Stimulated activated CD4-positive, alpha-beta T cell treated with anti-CD3 and anti-CD28 coated beads, Interleukin-12 subunit alpha, Interleukin-12 subunit beta, amount 100 ng/mL, for 24 hours (primary cell): ENCODE measurements at regions not wholly inside any gene's neighbourhood (a gene's known extent, or its start where the extent isn't known, plus 50 kb on each side); places are given as distances from the start of the nearest gene placed in this dataset.
"Not testable (repeated sequence)": the region's sequence is repeated elsewhere in the genome, so short reads cannot be mapped to it uniquely, and the experiment has no call there.

Experiments used
- DNase-seq, 2 experiments: peaks; one replicate each; pipeline ENCODE4 v3.0.0-alpha.2; 2020; ENCODE audit warnings: low read depth in 2 of 2

DNA sequence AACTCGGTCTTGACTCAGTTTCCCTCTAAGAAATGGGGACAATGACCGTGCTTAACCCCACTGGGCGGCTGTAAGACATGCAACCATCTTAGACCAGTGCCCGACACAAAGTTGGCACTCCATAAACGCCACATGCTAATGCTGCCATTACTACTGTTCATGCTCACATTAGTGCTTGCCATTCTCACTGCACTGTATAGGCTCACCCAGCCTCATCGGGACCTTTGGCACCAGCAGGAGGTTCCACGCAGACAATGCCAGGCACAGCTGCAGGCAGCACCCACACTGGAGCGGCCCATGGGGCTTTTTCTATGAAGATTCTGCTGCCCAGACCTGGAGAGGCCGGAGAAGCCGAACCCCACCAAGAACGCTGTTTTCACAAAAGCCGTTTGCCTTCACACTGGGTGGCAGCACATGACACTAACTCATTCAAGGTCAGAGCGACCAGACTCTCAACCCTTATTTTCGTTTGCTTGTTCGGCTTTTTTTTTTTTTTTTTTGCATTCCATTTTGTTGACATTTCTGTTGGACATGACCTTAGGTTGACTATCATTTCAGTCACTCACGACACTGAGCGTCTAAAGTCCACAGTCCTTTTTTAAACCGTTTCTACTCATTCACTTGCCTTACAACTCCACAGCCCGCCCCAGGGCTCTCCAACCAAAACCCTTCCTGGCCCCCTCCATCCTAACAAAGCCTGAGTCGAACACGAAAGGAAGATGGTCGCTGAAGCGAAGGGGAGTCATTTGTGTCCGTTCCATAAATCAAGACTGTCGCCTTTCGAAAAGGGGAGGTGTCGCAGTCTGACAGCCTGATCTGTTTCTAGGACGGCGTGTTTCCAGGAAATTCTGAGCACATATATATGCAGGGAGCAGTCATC is 124.4 kb upstream of the RNF32 start:
- no peak for DNase-seq

DNA sequence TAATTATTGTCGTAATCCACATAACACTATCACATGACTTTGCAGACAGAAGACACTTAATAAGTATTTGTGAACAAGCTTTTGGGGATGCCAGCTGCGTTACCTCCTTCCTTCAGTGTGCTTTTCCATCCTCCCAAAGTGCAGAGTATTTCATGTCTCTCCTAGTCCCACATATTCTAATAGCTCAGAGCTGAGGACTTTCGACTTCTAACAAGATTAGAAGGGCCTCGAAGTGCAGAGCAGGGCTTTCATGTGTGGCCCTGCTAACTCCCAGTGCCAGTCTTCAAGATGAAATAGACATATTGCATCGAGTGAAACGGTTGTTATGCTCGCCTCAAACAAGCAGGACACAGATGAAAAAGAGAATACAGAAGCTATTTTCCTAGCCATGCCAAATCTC is 125.7 kb upstream of the RNF32 start:
- no peak for DNase-seq

GRCh38 chr7:156511426-156511825 is 129.1 kb upstream of the RNF32 start:
- DNase-seq, result no peak

DNA sequence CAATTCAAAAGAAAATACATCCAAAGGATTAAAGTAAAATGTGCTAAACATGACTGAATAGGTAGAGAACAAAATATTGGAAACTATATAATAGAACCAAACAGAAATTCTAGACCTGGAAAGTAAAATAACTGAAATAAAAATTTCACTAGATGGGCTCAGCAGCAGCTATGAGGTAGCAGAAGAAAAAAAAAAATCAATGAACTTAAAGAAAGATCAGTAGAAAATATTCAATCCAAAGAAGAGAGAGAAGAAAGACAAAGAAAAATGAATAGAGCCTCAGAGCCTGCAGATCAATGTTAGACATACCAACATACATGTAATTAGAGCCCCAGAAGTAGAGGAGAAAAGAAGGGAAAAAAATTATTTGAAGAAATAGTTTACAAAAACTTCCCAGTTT is 129.6 kb upstream of the RNF32 start:
- no peak for DNase-seq

- no peak for DNase-seq
Measured at GRCh38 chr7:156509216-156509615, 131.4 kb upstream of the RNF32 start.

GRCh38 chr7:156505876-156506275 is 134.7 kb upstream of the RNF32 start:
- no peak for DNase-seq

DNA sequence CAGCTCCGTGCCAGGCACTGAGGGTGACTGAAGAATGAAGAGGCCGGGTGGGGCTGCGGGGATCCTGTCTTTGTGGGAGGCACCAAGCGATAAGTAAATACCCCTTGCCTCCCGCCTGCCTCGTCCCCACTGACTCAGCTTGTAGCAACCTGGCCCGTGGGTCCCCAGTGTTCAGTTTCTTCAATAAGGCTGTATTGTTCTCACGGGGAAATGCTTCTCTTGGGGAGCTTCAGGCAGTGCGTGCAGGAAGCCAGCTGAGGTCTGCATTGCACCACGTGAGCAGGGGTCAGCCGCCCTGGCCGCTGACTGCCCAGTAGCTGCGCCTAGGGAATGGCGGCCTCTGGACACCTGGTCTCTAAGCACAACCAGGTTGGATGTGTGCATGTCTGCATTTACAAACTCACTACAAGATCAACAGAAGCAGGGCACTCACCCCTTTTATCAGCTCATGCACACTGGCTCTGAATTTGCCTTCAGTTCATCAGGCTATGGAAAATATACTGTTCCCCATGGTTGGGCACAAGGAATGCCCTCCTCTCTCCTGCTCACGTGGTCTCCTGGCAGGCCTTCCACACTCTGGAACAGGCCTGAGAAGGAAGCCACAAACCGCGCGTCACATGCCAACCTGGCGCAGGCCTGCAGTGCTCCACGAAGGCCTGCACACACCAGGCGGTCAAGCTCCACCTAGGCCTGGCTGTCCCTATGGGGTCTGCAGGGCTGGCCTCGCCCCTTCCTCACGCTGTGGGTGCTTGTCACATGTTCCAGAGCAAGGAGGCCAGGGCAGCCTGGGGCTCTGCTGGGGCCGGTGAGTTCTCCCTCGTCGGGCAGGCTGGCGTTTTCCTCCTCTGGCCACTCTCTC is 135.7 kb upstream of the RNF32 start:
- no peak for DNase-seq

GRCh38 chr7:156504006-156504405 is 136.6 kb upstream of the RNF32 start:
- no peak for DNase-seq

- DNase-seq, result no peak
Measured at GRCh38 chr7:156503196-156503595, 137.4 kb upstream of the RNF32 start.

DNA sequence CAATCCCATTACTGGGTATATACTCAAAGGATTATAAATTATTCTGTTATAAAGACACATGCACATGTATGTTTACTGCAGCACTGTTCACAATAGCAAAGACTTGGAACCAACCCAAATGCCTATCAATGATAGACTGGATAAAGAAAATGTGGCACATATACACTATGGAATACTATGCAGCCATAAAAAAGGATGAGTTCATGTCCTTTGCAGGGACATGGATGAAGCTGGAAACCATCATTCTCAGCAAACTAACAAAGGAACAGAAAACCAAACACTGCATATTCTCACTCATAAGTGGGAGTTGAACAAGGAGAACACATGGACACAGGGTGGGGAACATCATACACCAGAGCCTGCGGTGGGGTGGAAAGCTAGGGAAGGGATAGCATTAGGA is 138.8 kb upstream of the RNF32 start:
- DNase-seq, result not testable (repeated sequence)

GRCh38 chr7:156499247-156499881 is 141.2 kb upstream of the RNF32 start:
- no peak for DNase-seq

- DNase-seq, result no peak
Measured at GRCh38 chr7:156497776-156498509, 142.6 kb upstream of the RNF32 start.

DNA sequence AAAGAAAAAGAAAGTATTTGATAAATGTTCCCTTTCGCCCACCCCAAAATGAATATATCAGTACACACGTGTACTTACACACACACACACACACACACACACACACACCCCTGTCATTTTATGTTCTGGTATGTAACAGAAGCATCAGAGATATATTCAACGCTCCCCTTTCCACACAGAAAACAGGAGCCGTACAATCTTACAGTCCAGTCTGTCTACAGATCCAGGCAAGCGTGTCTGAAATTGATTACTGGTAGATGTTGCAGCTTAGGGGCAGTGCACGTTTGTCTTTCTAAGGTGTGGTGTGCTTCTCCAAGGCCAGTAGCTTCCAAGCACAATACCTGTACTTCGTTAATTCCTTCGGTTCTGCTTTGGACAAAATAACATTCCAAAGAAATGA is 143.7 kb upstream of the RNF32 start:
- no peak for DNase-seq

DNA sequence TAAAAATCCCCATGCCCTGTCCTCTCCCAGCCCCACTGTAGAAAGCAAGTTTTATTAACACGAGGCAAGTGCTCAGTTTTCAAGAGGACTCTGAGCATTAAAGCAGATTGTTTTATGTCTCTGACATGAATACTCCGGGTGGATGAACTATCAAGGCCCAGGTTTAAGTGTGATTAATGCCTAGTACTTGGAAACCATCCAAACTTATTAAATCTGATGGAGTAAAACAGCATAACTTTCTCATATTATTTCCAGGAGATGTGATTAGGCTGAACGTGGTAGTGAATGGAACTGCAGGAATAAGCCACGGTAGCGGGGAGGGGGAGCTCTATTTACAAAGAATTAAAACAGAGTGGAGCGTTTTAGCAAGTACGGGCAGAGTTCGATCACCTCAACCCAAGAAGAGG is 144.2 kb upstream of the RNF32 start:
- DNase-seq, result no peak

GRCh38 chr7:156494960-156495359 is 145.6 kb upstream of the RNF32 start:
- DNase-seq, result no peak

GRCh38 chr7:156493942-156494341 is 146.6 kb upstream of the RNF32 start:
- no peak for DNase-seq

DNA sequence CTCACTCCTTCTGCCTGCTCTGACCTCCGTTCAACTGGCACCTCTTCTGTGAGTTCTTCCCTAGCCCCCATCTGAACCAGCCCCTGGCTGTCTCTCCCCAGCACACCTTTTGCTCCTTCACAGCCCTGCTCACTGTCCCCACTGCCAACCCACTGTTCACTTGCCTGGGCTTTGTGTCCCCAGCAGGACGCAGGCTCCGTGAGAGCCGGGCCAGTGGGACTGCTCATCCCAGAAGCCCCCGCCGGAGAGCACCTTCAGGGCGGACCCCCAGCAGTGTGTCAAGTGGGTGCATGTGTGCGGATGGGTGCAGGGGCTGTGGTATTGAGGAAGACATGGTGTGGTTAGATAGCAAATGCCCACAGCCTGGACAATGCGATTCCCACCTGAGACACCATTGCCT is 148.4 kb upstream of the RNF32 start:
- DNase-seq, result no peak

DNA sequence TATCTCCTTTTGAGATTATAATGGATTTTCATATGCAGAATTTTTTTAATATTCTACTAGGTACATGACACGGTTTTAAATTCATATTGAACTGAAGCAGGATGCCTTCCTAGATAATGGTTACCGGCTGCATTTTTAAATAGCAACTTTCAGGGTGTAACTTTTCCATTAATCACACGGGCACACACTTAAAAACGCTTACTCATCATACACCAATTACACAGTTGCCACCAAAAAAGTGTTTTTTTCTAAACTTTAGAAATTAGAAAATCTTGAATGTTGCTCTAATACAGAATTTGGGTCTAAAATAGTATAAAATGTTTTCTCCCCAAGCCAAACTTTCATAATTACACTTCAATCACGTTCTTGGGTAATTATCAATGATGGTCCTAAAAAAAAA is 149.1 kb upstream of the RNF32 start:
- no peak for DNase-seq

- DNase-seq, result no peak
Measured at GRCh38 chr7:156490021-156490800, 150.4 kb upstream of the RNF32 start.

GRCh38 chr7:156487811-156488533 is 152.6 kb upstream of the RNF32 start:
- DNase-seq, result no peak
